ENCODE measurements at regions not wholly inside any gene's neighbourhood (a gene's known extent, or its start where the extent isn't known, plus 50 kb on each side); places are given as distances from the start of the nearest gene placed in this dataset.

DNA sequence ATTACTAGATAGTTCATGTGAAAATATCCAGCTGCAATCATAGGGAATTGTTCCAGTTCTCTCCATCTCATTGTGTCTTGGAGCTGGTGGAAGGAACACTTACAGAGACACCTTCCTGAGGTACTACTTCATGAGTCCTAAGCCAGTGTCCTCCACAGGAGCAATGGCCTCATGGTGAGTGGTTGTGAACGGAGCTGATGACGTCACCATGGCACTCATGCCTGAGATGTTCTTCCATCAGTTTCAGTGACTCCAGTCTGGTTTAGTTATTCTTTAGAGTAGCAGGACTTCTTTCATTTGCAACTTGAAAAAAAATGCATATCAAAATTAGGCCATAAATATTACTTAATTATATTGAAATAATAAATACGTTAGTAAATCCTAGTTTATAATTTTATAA is 418.6 kb downstream of the ZNF521 start:
- TF ChIP-seq CTCF (IDR thresholded peaks at IDR 0.05): no peak
- TF ChIP-seq EZH2 (IDR thresholded peaks at IDR 0.05; ENCODE audit: borderline replicate concordance, insufficient read depth, low read depth, low read length, poor library complexity, severe bottlenecking): no peak

All from B cell (primary cell).